Gastrocnemius medialis (tissue), 4 donors: ENCODE measurements at regions not wholly inside any gene's neighbourhood (a gene's known extent, or its start where the extent isn't known, plus 50 kb on each side); places are given as distances from the start of the nearest gene placed in this dataset.

Source experiments
- POLR2A ChIP-seq, 2 donors: fragments of 450-650 bp; IDR thresholded peaks; one replicate each; pipeline ENCODE4 v1.6.1; 2017; ENCODE audit warnings: antibody characterized with exemption in 2 of 2, mild to moderate bottlenecking in 2 of 2, moderate library complexity in 2 of 2
- TF ChIP-seq, protein P1 (sequence below), 5 experiments: fragments of 450-650 bp in 3 of 5; fragments of 200-600 bp in 2 of 5; sonication (generic) in 2 of 5; IDR thresholded peaks in 4 of 5; conservative IDR thresholded peaks in 1 of 5; 1 replicate in 4 of 5; 2 replicates in 1 of 5; pipeline ENCODE4 v1.5.1; 2016 to 2019; ENCODE audit warnings: antibody characterized with exemption in 5 of 5, mild to moderate bottlenecking in 3 of 5, moderate library complexity in 3 of 5

DNA sequence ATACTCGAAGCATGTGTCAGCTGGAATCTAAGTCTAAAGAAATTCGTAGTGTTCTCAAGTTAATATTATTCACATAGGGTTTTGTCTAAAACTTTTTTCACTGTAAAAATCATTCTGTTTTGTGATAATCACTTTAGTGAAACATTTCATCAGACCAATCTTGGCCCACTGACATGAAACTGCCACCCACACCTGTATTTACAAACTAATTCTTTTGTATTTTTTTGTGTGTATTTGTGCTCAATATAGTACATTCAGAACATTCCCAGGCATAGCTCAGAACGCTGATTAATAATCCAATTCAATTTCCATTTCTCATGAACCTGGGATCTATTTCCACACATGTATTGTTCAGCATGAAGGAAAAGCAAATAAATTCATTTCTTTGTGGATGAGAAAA lies 191.7 kb downstream of the RASSF9 start:
- TF ChIP-seq, protein P1, sequence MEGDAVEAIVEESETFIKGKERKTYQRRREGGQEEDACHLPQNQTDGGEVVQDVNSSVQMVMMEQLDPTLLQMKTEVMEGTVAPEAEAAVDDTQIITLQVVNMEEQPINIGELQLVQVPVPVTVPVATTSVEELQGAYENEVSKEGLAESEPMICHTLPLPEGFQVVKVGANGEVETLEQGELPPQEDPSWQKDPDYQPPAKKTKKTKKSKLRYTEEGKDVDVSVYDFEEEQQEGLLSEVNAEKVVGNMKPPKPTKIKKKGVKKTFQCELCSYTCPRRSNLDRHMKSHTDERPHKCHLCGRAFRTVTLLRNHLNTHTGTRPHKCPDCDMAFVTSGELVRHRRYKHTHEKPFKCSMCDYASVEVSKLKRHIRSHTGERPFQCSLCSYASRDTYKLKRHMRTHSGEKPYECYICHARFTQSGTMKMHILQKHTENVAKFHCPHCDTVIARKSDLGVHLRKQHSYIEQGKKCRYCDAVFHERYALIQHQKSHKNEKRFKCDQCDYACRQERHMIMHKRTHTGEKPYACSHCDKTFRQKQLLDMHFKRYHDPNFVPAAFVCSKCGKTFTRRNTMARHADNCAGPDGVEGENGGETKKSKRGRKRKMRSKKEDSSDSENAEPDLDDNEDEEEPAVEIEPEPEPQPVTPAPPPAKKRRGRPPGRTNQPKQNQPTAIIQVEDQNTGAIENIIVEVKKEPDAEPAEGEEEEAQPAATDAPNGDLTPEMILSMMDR (IDR thresholded peaks at IDR 0.05 in 4 of 5, conservative IDR thresholded peaks at IDR 0.05 in 1 of 5) = no peak
- TF ChIP-seq POLR2A (IDR thresholded peaks at IDR 0.05) = no peak
